ENCODE measurements at regions not wholly inside any gene's neighbourhood (a gene's known extent, or its start where the extent isn't known, plus 50 kb on each side); places are given as distances from the start of the nearest gene placed in this dataset.

- no peak for DNase-seq
These were observed 95.3 kb downstream of the IRX2 start for GRCh38 chr5:2656206-2656605.

GRCh38 chr5:2653991-2654390 lies 97.5 kb downstream of the IRX2 start:
- no peak for DNase-seq

- DNase-seq = no peak
These were observed 100.4 kb downstream of the IRX2 start for GRCh38 chr5:2651116-2651515.

- DNase-seq = no peak
These were observed 108.7 kb downstream of the IRX2 start for GRCh38 chr5:2642684-2643345.

GRCh38 chr5:2640717-2641116 lies 110.8 kb downstream of the IRX2 start:
- DNase-seq = no peak

- DNase-seq = no peak
These were observed 112.1 kb downstream of the IRX2 start for GRCh38 chr5:2639425-2639824.

- DNase-seq = no peak
These were observed 116.9 kb downstream of the IRX2 start for GRCh38 chr5:2634399-2635176.

GRCh38 chr5:2633992-2634391 lies 117.5 kb downstream of the IRX2 start:
- no peak for DNase-seq

- DNase-seq = no peak
These were observed 119.7 kb downstream of the IRX2 start for GRCh38 chr5:2631758-2632157.

GRCh38 chr5:2629045-2629444 lies 122.4 kb downstream of the IRX2 start:
- DNase-seq = no peak

- no peak for DNase-seq
These were observed 123.6 kb downstream of the IRX2 start for GRCh38 chr5:2627867-2628266.

GRCh38 chr5:2626572-2626971 lies 124.9 kb downstream of the IRX2 start:
- no peak for DNase-seq

- DNase-seq = no peak
These were observed 128.6 kb downstream of the IRX2 start for GRCh38 chr5:2622866-2623265.

- DNase-seq = no peak
These were observed 129.8 kb downstream of the IRX2 start for GRCh38 chr5:2621631-2622030.

GRCh38 chr5:2619216-2619615 lies 132.3 kb downstream of the IRX2 start:
- no peak for DNase-seq

GRCh38 chr5:2617461-2617860 lies 134.0 kb downstream of the IRX2 start:
- DNase-seq = no peak

- no peak for DNase-seq
These were observed 135.6 kb downstream of the IRX2 start for GRCh38 chr5:2615917-2616316.

- DNase-seq = no peak
These were observed 136.9 kb downstream of the IRX2 start for GRCh38 chr5:2614571-2614970.

- no peak for DNase-seq
These were observed 139.8 kb downstream of the IRX2 start for GRCh38 chr5:2611659-2612058.

- no peak for DNase-seq
These were observed 140.5 kb downstream of the IRX2 start for GRCh38 chr5:2610986-2611385.

GRCh38 chr5:2608391-2608790 lies 143.1 kb downstream of the IRX2 start:
- no peak for DNase-seq

GRCh38 chr5:2607598-2607997 lies 143.9 kb downstream of the IRX2 start:
- no peak for DNase-seq

GRCh38 chr5:2603272-2603575 lies 148.3 kb downstream of the IRX2 start:
- DNase-seq = no peak

- DNase-seq = no peak
These were observed 148.8 kb downstream of the IRX2 start for GRCh38 chr5:2602451-2603271.

Measured in activated CD4-positive, CD25-positive, alpha-beta regulatory T cell treated with anti-CD3 and anti-CD28 coated beads, Interleukin-2, amount 50 U/mL, for 72 hours (primary cell).